Progenitor cell of endocrine pancreas (in vitro differentiated cells): ENCODE measurements at regions not wholly inside any gene's neighbourhood (a gene's known extent, or its start where the extent isn't known, plus 50 kb on each side); places are given as distances from the start of the nearest gene placed in this dataset.

Experiments
- DNase-seq: peaks from one replicate; pipeline ENCODE4 v3.0.0; 2021; ENCODE audit warnings: low spot score; ENCODE audit not compliant: unreplicated experiment
- H3K27ac Mint-ChIP-seq: 2 replicates; pipeline ENCODE4 v1.8.0; 2021; ENCODE audit warnings: mild to moderate bottlenecking, moderate library complexity, mixed read lengths
- H3K27me3 Mint-ChIP-seq: 2 replicates; pipeline ENCODE4 v1.8.0; 2021; ENCODE audit warnings: mixed read lengths
- H3K36me3 Mint-ChIP-seq: 2 replicates; pipeline ENCODE4 v1.8.0; 2022; ENCODE audit warnings: mixed read lengths; ENCODE audit not compliant: insufficient read depth
- H3K4me1 Mint-ChIP-seq: 2 replicates; pipeline ENCODE4 v1.8.0; 2021; ENCODE audit warnings: low read depth, mixed read lengths
- H3K4me3 Mint-ChIP-seq: 2 replicates; pipeline ENCODE4 v1.8.0; 2021; ENCODE audit warnings: low read depth, mild to moderate bottlenecking, moderate library complexity, mixed read lengths
- H3K9me3 Mint-ChIP-seq: 2 replicates; pipeline ENCODE4 v1.8.0; 2021; ENCODE audit warnings: low read depth, mixed read lengths
- CTCF ChIP-seq: fragments of 200-600 bp; sonication (generic); IDR thresholded peaks from one replicate; pipeline ENCODE4 v1.5.0; 2021; ENCODE audit warnings: antibody characterized with exemption, mild to moderate bottlenecking; ENCODE audit not compliant: unreplicated experiment

GRCh38 chr1:117753232-117753631, 147.4 kb downstream of the TENT5C start:
- no peak for DNase-seq
- Mint-ChIP-seq H3K4me1 (peaks cover 40% of the 10 kb centered on the region), H3K9me3 (peaks cover 7% of the 10 kb centered on the region), H3K36me3 (no peaks in the 10 kb centered on the region), H3K4me3 (no peak overlapping the region), H3K27ac (no peak overlapping the region), H3K27me3 (peaks cover 8% of the 10 kb centered on the region)
- no peak for TF ChIP-seq CTCF

GRCh38 chr1:117753652-117754051, 147.8 kb downstream of the TENT5C start:
- DNase-seq = no peak
- TF ChIP-seq CTCF = no peak
- Mint-ChIP-seq H3K4me1 (peaks cover 44% of the 10 kb centered on the region), H3K27me3 (peaks cover 8% of the 10 kb centered on the region), H3K27ac (no peak overlapping the region), H3K9me3 (peaks cover 3% of the 10 kb centered on the region), H3K36me3 (no peaks in the 10 kb centered on the region), H3K4me3 (no peak overlapping the region)

- Mint-ChIP-seq H3K36me3 (no peaks in the 10 kb centered on the region), H3K9me3 (peaks cover 3% of the 10 kb centered on the region), H3K27me3 (peaks cover 8% of the 10 kb centered on the region), H3K4me3 (no peak overlapping the region), H3K27ac (peak overlapping the region; percentile 50), H3K4me1 (peaks cover 48% of the 10 kb centered on the region)
- peak; percentile 77 for TF ChIP-seq CTCF
- DNase-seq = peak; percentile 31
Measured at GRCh38 chr1:117754061-117754969, 148.5 kb downstream of the TENT5C start.

GRCh38 chr1:117757668-117758067, 151.8 kb downstream of the TENT5C start:
- Mint-ChIP-seq H3K36me3 (peaks cover 3% of the 10 kb centered on the region), H3K4me3 (no peak overlapping the region), H3K27me3 (peaks cover 8% of the 10 kb centered on the region), H3K9me3 (peaks cover 13% of the 10 kb centered on the region), H3K4me1 (peaks cover 48% of the 10 kb centered on the region), H3K27ac (no peak overlapping the region)
- no peak for DNase-seq
- no peak for TF ChIP-seq CTCF

GRCh38 chr1:117758444-117759316, 152.8 kb downstream of the TENT5C start:
- Mint-ChIP-seq H3K27me3 (peaks cover 8% of the 10 kb centered on the region), H3K9me3 (peaks cover 13% of the 10 kb centered on the region), H3K4me1 (peaks cover 40% of the 10 kb centered on the region), H3K27ac (peak overlapping the region; percentile 90), H3K36me3 (peaks cover 3% of the 10 kb centered on the region), H3K4me3 (peak overlapping the region; percentile 55)
- peak; percentile 83 for DNase-seq
- TF ChIP-seq CTCF = peak; percentile 96
